GM06990 (cell line): ENCODE measurements at regions not wholly inside any gene's neighbourhood (a gene's known extent, or its start where the extent isn't known, plus 50 kb on each side); places are given as distances from the start of the nearest gene placed in this dataset.

Experiments used
- DNase-seq: peaks from one replicate; pipeline ENCODE4 v3.0.0-alpha.2; 2011; ENCODE audit not compliant: insufficient read length; ENCODE audit errors: extremely low read depth
- H3K27me3 ChIP-seq: replicated peaks from 2 replicates; pipeline ENCODE4 v1.6.0; 2011; ENCODE audit warnings: low read length; ENCODE audit not compliant: control insufficient read depth, insufficient read depth
- H3K36me3 ChIP-seq: 2 replicates; pipeline ENCODE4 v1.5.1; 2011; ENCODE audit warnings: low read length; ENCODE audit not compliant: control insufficient read depth, insufficient read depth
- H3K4me3 ChIP-seq: replicated peaks from 2 replicates; pipeline ENCODE4 v1.5.1; 2011; ENCODE audit warnings: low read depth, mild to moderate bottlenecking, control low read depth, low read length
- TF ChIP-seq, protein P1 (sequence below): IDR thresholded peaks from 2 replicates; pipeline ENCODE4 v1.5.1; 2011; ENCODE audit warnings: low read length, control low read depth, mild to moderate bottlenecking, inconsistent platforms; ENCODE audit not compliant: insufficient read depth, poor library complexity, severe bottlenecking

DNA sequence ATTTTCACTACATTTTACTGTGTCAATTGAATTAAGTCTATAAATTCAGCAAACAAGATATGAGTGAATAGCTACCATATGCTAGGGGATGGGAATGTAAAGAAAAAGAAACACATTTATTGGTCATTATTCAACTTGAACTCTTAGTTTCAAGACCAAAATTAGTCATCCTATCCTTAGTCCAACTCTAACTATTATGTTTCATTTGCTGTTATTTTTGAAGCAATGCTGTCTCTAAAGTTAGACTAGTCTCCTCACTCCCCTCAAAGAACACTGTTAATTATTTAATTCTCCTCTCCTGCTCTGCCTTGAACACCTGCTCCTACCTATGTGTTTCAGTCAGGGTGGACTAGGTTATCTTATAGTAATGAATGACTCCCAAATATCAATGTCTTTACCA, 920.9 kb downstream of the TUSC7 start:
- TF ChIP-seq, protein P1, sequence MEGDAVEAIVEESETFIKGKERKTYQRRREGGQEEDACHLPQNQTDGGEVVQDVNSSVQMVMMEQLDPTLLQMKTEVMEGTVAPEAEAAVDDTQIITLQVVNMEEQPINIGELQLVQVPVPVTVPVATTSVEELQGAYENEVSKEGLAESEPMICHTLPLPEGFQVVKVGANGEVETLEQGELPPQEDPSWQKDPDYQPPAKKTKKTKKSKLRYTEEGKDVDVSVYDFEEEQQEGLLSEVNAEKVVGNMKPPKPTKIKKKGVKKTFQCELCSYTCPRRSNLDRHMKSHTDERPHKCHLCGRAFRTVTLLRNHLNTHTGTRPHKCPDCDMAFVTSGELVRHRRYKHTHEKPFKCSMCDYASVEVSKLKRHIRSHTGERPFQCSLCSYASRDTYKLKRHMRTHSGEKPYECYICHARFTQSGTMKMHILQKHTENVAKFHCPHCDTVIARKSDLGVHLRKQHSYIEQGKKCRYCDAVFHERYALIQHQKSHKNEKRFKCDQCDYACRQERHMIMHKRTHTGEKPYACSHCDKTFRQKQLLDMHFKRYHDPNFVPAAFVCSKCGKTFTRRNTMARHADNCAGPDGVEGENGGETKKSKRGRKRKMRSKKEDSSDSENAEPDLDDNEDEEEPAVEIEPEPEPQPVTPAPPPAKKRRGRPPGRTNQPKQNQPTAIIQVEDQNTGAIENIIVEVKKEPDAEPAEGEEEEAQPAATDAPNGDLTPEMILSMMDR: no peak
- no peaks in the 10 kb centered on the region for H3K27me3 ChIP-seq
- no peaks in the 10 kb centered on the region for H3K36me3 ChIP-seq
- no peak for DNase-seq
- no peak overlapping the region for H3K4me3 ChIP-seq

- no peak for DNase-seq
- no peaks in the 10 kb centered on the region for H3K36me3 ChIP-seq
- no peaks in the 10 kb centered on the region for H3K27me3 ChIP-seq
- TF ChIP-seq, protein P1: no peak
- no peak overlapping the region for H3K4me3 ChIP-seq
Observed at GRCh38 chr3:117630885-117631284, 921.3 kb downstream of the TUSC7 start.

GRCh38 chr3:117631781-117632180, 922.2 kb downstream of the TUSC7 start:
- Histone ChIP-seq H3K27me3 (no peaks in the 10 kb centered on the region), H3K4me3 (no peak overlapping the region), H3K36me3 (no peaks in the 10 kb centered on the region)
- TF ChIP-seq, protein P1: no peak
- DNase-seq: no peak

DNA sequence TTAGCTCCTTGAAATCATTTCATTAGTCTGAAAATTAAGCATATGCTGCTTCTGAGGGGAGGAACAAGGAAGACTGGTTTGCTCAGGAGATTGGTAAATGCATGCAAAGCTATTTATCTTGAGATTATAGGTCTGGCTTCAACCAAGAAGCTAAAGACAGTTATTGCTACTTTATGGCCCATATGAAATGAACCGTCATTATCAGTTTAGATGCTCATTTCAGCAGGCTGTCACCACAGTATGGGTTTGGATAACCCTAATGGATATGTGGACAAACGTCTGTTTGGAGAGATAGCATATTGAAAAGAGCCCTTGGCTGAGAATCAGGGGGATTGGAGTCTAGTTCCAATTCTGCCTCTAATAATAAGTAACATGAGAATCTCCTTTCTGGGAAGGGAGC, 922.6 kb downstream of the TUSC7 start:
- Histone ChIP-seq H3K36me3 (no peaks in the 10 kb centered on the region), H3K4me3 (no peak overlapping the region), H3K27me3 (no peaks in the 10 kb centered on the region; the same call in 1 of the 2 replicates)
- DNase-seq: no peak
- TF ChIP-seq, protein P1: no peak

DNA sequence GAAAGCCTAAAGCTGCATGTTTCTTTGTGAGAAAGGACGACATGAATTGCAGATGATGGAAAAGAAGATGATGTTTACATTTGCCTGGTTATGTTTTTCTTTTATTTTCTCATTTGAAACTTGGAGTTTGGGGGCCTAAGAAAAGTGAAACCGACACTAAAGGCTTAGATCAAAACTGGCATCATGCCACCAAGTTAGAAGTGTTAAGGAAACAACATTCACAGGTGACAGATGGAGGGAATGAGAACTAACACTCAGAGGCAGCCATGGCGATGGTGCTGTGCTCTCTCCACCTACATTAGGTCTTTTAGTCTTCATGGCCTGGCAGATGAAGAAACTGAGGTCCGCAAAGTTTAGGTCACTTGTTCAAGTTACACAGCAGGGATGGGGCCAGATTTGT, 923.6 kb downstream of the TUSC7 start:
- TF ChIP-seq, protein P1: no peak
- Histone ChIP-seq H3K27me3 (no peaks in the 10 kb centered on the region; the same call in 1 of the 2 replicates), H3K4me3 (no peak overlapping the region), H3K36me3 (no peaks in the 10 kb centered on the region)
- DNase-seq: no peak

DNA sequence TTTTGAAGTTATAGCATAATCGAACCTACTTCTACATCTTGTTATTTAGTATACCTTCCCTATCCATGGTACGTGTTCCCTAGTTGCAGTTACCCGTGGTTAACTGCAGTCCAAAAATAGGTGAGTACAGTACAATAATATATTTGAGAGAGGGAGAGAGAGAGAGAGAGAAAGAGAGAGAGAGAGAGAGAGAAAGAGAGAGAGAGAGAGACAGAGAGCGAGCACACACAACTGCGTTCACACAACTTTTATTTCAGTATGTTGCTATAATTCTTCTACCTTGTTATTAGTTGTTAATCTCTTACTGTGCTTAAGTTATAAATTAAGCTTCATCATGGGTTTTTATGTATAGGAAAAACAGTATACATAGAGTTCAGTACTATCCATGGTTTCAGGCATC, 928.1 kb downstream of the TUSC7 start:
- H3K36me3 ChIP-seq: no peaks in the 10 kb centered on the region
- TF ChIP-seq, protein P1: no peak
- no peak overlapping the region for H3K4me3 ChIP-seq
- no peak for DNase-seq
- no peaks in the 10 kb centered on the region; the same call in 1 of the 2 replicates for H3K27me3 ChIP-seq
